ENCODE measurements at regions not wholly inside any gene's neighbourhood (a gene's known extent, or its start where the extent isn't known, plus 50 kb on each side); places are given as distances from the start of the nearest gene placed in this dataset.

DNA sequence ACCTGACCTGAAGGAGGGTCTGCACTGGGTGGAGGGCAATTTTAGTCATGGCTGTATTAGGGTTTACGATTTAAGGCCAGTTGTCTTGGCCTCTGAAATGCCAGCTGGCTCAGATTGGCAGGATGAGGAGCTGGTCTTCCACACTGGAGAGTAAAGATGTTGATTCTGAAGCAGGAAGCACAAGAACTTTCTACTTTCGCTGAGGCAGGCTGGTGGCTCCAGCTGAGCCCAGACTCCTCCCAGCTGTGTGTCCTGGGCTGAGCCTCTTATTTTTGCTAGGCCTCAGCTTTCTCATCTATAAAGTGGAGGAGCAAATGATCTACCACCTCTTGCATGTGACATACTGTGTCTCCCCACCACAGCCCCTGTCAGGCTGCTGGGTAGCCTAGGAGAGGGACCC is 74.4 kb downstream of the MRM1 start:
- Histone ChIP-seq H3K4me1 (peaks cover 0 to 6% (median 0%) of the 10 kb centered on the region in 4 donors), H3K9me3 (no peaks in the 10 kb centered on the region), H3K36me3 (no peaks in the 10 kb centered on the region), H3K27ac (no peak overlapping the region), H3K27me3 (no peaks in the 10 kb centered on the region), H3K4me3 (no peak overlapping the region)
- DNase-seq: no peak
- TF ChIP-seq POLR2A (IDR thresholded peaks at IDR 0.05) (no peak), CTCF (IDR thresholded peaks at IDR 0.05) (no peak)

DNA sequence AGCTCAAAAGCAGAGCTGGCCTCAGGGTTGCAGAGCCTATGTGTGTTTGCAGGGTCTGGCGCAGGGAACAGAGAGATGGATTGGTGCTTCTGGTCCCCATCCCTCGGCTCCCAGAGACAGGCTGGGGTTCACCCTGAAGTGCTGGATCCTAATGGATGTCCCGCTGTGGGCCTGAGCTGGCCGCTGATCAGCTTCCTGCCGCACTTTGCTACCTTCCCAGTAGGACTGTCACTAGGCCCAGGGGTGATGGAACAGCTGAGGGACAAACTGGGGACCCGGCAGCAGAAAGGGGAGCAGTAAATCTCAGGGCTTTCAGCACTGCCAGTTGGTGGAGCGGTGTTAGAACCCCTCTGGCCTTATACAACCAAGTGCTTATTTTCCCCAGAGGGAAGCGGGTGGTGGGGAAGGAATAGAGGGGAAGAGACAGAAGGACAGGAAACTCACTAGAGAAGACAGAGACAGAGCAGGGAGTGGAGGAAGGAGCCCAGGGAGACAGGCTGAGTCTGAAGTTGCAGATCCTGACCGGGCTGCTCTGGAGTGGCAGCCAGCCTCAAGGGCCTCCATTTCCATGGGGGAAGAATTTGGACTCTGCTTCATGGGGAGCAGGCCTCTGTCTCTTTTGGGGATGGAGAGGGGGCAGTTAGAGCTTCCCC is 78.6 kb downstream of the MRM1 start:
- Histone ChIP-seq H3K27ac (no peak overlapping the region), H3K4me3 (no peak overlapping the region), H3K4me1 (peaks cover 0 to 6% (median 0%) of the 10 kb centered on the region in 4 donors), H3K27me3 (no peaks in the 10 kb centered on the region), H3K9me3 (no peaks in the 10 kb centered on the region), H3K36me3 (no peaks in the 10 kb centered on the region)
- DNase-seq: no peak
- TF ChIP-seq POLR2A (IDR thresholded peaks at IDR 0.05) (no peak), CTCF (IDR thresholded peaks at IDR 0.05) (no peak)

DNA sequence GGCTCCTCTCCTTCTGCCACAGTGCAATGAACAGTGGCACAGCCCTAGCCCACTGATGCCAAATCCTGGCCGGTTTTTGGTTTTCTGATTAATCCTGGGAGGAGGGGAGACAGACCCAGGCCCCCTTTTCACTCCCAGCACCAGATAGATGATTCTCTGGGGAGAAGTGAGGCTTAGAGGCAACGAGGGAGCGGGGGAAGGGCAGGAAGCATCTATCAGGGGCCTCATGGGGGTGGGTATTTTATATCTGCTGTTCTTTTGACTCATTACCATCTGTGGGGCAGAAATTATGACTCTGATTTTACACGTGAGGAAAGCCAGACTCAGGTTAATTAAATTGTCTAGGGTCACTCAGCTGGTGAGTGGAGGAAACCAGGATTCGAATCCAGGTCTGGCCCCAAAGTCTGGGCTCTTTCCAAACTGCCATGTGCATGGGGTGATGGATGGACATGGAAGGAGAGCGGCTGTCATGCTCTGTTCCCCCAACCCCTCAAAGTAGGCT is 79.4 kb downstream of the MRM1 start:
- Histone ChIP-seq H3K4me3 (no peak overlapping the region), H3K27me3 (no peaks in the 10 kb centered on the region), H3K4me1 (peaks cover 0 to under 1% (median 0%) of the 10 kb centered on the region in 4 donors), H3K36me3 (no peaks in the 10 kb centered on the region), H3K27ac (no peak overlapping the region), H3K9me3 (no peaks in the 10 kb centered on the region)
- TF ChIP-seq CTCF (IDR thresholded peaks at IDR 0.05): no peak
- DNase-seq: no peak

DNA sequence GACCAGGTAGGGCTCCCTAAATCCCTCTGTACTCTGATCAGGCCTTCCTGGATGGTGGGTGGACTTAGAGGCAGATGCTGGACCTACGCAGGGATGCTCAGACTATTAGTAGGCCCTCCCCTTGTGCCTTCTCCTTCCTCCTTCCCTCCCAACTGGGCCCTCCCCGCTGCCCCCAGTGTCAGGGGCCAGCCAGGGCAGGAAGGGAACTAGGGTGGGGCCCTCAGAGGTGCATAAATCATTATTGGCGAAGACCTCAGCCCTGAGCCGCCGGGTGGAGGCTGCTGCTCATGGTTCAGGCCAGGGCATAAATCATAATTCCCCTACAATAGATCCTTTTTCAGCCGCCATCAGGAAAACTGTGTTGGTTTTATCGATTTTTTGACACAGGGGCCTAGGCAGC is 81.4 kb downstream of the MRM1 start:
- DNase-seq: no peak
- H3K27ac ChIP-seq: no peak overlapping the region
- H3K4me3 ChIP-seq: no peak overlapping the region
- H3K27me3 ChIP-seq: no peaks in the 10 kb centered on the region
- no peaks in the 10 kb centered on the region for H3K9me3 ChIP-seq
- TF ChIP-seq CTCF (IDR thresholded peaks at IDR 0.05) (no peak), POLR2A (IDR thresholded peaks at IDR 0.05) (no peak)
- no peaks in the 10 kb centered on the region for H3K36me3 ChIP-seq
- H3K4me1 ChIP-seq: no peaks in the 10 kb centered on the region

- Histone ChIP-seq H3K4me3 (no peak overlapping the region), H3K36me3 (no peaks in the 10 kb centered on the region), H3K4me1 (no peaks in the 10 kb centered on the region), H3K27me3 (no peaks in the 10 kb centered on the region), H3K9me3 (no peaks in the 10 kb centered on the region), H3K27ac (no peak overlapping the region)
- DNase-seq: no peak
- TF ChIP-seq POLR2A (IDR thresholded peaks at IDR 0.05) (no peak), CTCF (IDR thresholded peaks at IDR 0.05) (no peak)
Measured at GRCh38 chr17:36683387-36683786, 82.0 kb downstream of the MRM1 start.

GRCh38 chr17:36684134-36684533 is 82.8 kb downstream of the MRM1 start:
- no peaks in the 10 kb centered on the region for H3K9me3 ChIP-seq
- DNase-seq: no peak
- no peak overlapping the region for H3K4me3 ChIP-seq
- H3K4me1 ChIP-seq: no peaks in the 10 kb centered on the region
- no peaks in the 10 kb centered on the region for H3K36me3 ChIP-seq
- H3K27me3 ChIP-seq: no peaks in the 10 kb centered on the region
- H3K27ac ChIP-seq: no peak overlapping the region
- TF ChIP-seq CTCF (IDR thresholded peaks at IDR 0.05) (no peak), POLR2A (IDR thresholded peaks at IDR 0.05) (no peak)

Data from Peyer's patch (tissue), 4 donors.